ENCODE measurements at regions not wholly inside any gene's neighbourhood (a gene's known extent, or its start where the extent isn't known, plus 50 kb on each side); places are given as distances from the start of the nearest gene placed in this dataset.
A peak's percentile ranks its signal among the peaks of the same experiment; 100 is the strongest.

GRCh38 chr1:106181866-106182265 lies 874.6 kb upstream of the PRMT6 start:
- DNase-seq: no peak

GRCh38 chr1:106185089-106185488 lies 871.4 kb upstream of the PRMT6 start:
- DNase-seq: no peak

- no peak for DNase-seq
These were observed 866.7 kb upstream of the PRMT6 start for GRCh38 chr1:106189780-106190179.

GRCh38 chr1:106194206-106194605 lies 862.3 kb upstream of the PRMT6 start:
- no peak for DNase-seq

- no peak for DNase-seq
These were observed 855.8 kb upstream of the PRMT6 start for GRCh38 chr1:106200711-106201110.

- no peak for DNase-seq
These were observed 849.3 kb upstream of the PRMT6 start for GRCh38 chr1:106207185-106207584.

DNA sequence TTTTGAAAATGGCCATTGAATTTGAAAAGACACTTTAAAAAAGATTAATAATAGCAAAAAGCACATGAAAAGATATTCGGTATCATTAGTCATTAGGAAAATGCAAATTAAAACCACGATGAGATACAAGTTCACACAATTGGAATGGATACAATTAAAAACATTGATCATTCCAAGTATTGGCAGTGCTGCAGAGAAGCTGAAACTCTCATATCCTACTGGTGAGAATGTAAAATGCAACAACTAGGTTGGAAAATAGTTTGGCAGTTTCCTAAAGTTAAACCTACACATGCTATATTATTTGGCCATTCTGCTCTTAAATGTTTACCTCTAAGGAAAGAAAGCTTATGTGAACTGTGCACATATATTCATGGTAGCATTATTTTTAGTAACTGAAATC lies 838.7 kb upstream of the PRMT6 start:
- DNase-seq: no peak

- no peak for DNase-seq
These were observed 834.1 kb upstream of the PRMT6 start for GRCh38 chr1:106222403-106222802.

DNA sequence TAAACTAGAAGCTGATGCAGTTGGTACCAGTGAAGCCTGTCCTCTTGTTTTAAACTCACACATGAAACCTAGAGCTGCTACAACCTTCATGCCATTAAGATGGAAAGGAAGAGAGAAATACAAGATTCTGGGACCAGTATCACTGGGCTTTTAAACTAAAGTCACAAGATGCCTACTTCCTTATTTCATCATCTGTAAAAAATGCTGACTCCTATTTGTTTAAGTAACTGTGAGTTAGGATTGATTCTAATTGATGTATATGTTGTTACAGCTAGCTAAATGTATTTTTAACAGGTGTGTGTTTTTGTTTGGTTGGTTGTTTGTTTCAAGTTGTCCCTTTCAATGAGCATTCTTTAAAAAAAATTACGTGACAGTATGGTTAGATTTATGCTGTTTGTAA lies 833.3 kb upstream of the PRMT6 start:
- no peak for DNase-seq

DNA sequence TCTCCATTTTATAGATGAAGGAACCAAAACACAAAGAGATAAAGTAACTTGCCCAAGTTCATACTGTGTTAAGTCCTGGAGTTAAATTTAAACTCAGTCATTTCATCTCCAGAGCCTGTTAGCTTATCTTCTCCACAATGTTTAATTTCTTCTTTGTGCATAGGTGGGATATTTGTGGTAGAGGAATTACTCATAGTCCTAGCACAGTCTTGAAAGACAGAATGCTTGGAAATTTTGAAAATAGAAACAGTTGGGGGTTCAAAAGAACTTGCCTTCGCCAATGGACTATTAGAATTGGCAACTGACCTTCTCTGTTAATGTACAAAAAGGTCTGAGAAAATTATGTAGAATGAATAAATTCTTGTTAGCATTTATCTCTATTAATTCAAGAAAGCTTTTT lies 832.0 kb upstream of the PRMT6 start:
- DNase-seq: no peak

DNA sequence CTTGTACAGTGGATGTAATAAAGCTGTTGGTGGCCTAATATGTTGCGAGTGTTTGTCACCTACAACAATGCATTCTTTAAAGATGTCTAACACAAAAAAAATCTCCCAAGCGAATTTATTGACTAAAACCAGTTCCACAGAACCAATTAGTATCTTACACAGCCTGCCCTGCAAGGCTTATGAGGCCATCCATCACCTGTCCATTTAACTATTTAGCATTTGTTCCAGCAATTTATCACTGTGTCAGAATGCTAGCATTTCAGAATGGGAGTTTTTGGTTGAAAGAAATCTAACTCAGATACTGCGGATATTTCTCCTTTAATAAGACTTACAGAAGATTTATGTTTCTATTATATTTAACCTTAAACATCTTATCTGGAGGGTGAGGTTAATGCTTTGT lies 831.1 kb upstream of the PRMT6 start:
- DNase-seq: no peak

- no peak for DNase-seq
These were observed 829.9 kb upstream of the PRMT6 start for GRCh38 chr1:106226550-106226949.

- DNase-seq: no peak
These were observed 824.3 kb upstream of the PRMT6 start for GRCh38 chr1:106232128-106232527.

DNA sequence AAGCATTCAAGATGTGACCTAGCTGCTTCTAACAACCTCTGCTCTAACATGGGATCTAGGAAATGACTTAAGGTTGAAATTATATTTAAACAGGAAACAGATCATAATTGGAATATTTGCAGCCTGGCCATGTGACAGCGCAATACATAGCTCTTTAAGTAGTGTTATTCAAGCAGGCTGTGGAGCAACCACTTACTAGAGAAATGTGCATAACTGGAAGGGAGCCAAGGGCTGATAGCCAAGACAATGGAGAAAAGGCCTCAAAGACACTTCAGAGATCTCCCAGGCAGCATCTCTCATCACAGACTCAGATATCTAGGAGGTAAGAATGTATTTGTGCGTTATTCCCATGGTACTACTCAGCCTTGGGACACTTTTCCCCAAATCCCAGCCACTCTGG lies 823.0 kb upstream of the PRMT6 start:
- no peak for DNase-seq

GRCh38 chr1:106249365-106249764 lies 807.1 kb upstream of the PRMT6 start:
- DNase-seq: no peak

- no peak for DNase-seq
These were observed 806.7 kb upstream of the PRMT6 start for GRCh38 chr1:106249810-106250209.

GRCh38 chr1:106254748-106255147 lies 801.7 kb upstream of the PRMT6 start:
- no peak for DNase-seq

DNA sequence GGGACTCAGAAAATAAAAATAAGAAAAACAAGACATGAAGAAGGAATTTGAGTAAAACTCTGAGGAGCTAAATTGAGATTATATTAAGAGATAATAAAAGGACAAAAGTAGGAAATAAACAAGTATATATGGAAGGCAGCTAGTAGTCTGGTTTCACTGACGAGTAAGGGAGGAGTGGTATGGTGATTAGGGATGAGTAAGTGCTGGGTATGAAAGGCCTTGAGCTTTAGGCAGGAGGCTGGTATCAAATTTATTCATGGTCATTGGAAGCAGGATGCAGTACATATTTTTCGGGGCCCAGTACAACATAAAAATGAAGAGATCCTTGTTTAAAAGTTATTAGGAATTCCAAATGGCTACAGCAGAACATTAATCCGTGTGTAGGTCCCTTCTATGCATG lies 789.7 kb upstream of the PRMT6 start:
- DNase-seq: no peak

DNA sequence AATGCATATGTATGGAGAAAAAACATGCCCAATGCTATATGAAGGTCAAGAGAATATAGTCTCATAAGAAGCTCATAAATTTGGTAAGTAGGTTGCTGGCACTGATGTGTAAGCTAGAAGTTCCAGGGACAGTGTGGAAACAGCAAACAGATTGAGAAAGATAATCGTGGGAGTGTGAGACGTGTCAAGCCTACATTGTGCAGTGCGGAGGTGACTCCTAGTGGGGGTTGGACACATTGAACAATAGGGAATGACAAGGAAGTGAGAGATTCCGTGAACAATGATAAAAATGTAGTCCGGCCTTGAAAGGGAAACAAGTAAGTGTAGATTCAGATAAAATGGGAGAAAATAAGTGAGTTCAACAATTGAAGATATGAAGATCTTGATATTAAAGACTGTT lies 788.4 kb upstream of the PRMT6 start:
- DNase-seq: peak; percentile 20

DNA sequence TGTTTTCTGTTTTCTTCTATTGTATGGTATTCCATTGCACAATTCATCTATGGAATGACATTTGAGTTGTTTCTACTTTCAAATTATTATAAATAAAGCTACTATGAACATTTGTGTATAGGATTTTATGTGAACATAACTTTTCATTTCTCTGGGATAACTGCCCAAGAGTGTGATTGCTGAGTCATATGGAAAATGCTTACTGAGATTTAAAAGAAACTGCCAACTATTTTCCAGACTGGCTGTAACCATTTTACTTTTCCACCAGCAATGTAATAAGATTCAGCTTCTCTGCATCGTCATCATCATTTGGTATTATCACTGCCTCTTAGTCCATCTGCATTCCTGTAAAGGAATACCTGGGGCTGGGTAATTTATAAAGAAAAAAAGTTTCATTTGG lies 779.6 kb upstream of the PRMT6 start:
- no peak for DNase-seq

GRCh38 chr1:106277786-106278185 lies 778.7 kb upstream of the PRMT6 start:
- DNase-seq: no peak

- DNase-seq: no peak
These were observed 777.8 kb upstream of the PRMT6 start for GRCh38 chr1:106278716-106279115.

- no peak for DNase-seq
These were observed 767.1 kb upstream of the PRMT6 start for GRCh38 chr1:106289265-106289928.

- DNase-seq: peak; percentile 63
These were observed 765.5 kb upstream of the PRMT6 start for GRCh38 chr1:106290805-106291501.

DNA sequence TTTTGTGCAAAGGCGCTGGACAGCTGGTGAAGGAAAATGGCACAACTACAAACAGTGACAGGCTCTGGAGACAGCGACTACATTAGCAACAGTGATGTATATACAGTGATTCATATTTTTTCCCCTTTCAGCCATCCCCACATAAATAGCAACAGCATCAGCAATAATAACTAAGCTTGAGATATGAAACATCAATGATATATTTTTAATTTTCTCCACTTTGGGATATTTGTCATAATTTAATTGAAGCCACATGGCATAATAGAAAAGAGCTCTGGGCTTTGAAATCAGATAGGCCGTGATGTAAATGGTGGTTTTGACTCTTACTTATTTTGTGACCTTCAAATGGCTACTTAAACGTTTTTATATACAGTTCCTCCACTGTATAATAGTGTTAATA lies 764.3 kb upstream of the PRMT6 start:
- DNase-seq: no peak
